HCT116 (cell line): ENCODE measurements at regions not wholly inside any gene's neighbourhood (a gene's known extent, or its start where the extent isn't known, plus 50 kb on each side); places are given as distances from the start of the nearest gene placed in this dataset.

ENCODE experiments used
- YY1 ChIP-seq: IDR thresholded peaks from 2 replicates; pipeline ENCODE4 v1.6.1; 2011; ENCODE audit warnings: low read length, low read depth, moderate library complexity, mild to moderate bottlenecking; ENCODE audit not compliant: insufficient replicate concordance; ENCODE audit errors: extremely low read depth
- TF ChIP-seq, protein P1 (sequence below), 3 experiments: fragments of 200-600 bp in 1 of 3; sonication (generic) in 1 of 3; IDR thresholded peaks in 2 of 3; conservative IDR thresholded peaks in 1 of 3; 2 replicates each; pipeline ENCODE4 v1.5.1; 2012 to 2017; ENCODE audit warnings: low read depth in 2 of 3, low read length in 2 of 3, antibody characterized with exemption in 1 of 3, borderline replicate concordance in 1 of 3, control low read depth in 1 of 3, mild to moderate bottlenecking in 1 of 3, mixed read lengths in 1 of 3, mixed run types in 1 of 3, moderate library complexity in 1 of 3; ENCODE audit not compliant: insufficient read depth in 1 of 3

DNA sequence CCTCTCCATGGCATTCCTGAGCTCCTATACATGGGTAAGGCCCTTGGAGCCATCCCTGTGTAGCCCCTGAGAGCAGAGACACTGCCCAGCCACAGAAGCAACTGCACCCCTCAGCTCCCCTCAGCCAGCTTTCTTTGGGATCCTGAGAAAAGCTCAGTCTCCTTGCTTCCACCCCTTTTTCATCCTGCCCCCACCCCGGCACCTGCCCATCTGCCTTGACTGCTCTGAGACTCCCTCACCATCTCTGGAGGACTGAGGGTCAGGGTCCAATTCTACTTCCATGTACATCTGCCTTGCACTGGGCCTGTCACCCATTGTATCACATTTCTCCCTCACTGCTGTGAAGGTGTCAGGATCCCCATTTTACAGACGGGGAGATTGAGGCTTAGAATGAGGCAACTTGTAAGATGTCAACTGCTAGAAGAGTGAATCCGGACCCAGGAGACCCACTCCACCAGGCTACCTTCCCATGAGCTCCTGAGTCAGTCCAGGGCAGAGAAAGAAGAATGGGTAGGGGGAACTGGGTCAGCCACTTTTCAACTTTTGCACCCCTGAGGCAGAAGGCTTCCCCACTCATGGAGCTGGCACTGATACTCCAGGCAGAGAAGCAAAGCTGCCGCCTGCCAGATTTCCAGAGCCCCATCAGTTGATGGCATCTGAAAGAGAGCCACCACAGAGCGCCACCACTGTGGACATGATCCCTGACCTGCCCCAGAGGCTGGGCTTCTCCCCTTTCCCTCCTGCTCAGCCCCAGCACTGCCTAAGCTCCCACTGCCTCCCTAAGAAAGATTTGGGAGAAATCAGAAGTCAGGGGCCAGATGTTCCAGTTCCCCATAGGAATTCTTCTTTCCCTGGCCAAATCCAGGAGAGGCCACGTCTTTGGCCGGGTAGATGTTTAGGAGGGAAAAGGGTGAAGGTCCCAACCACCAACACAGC is 135.4 kb downstream of the TMEM132E start:
- no peak for TF ChIP-seq YY1
- TF ChIP-seq, protein P1, sequence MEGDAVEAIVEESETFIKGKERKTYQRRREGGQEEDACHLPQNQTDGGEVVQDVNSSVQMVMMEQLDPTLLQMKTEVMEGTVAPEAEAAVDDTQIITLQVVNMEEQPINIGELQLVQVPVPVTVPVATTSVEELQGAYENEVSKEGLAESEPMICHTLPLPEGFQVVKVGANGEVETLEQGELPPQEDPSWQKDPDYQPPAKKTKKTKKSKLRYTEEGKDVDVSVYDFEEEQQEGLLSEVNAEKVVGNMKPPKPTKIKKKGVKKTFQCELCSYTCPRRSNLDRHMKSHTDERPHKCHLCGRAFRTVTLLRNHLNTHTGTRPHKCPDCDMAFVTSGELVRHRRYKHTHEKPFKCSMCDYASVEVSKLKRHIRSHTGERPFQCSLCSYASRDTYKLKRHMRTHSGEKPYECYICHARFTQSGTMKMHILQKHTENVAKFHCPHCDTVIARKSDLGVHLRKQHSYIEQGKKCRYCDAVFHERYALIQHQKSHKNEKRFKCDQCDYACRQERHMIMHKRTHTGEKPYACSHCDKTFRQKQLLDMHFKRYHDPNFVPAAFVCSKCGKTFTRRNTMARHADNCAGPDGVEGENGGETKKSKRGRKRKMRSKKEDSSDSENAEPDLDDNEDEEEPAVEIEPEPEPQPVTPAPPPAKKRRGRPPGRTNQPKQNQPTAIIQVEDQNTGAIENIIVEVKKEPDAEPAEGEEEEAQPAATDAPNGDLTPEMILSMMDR (IDR thresholded peaks at IDR 0.05 in 2 of 3, conservative IDR thresholded peaks at IDR 0.05 in 1 of 3; ENCODE audit: borderline replicate concordance in 1 of 3, insufficient read depth in 1 of 3, low read depth in 2 of 3, low read length in 2 of 3), result no peak
